Smooth muscle cell (in vitro differentiated cells): ENCODE measurements at regions not wholly inside any gene's neighbourhood (a gene's known extent, or its start where the extent isn't known, plus 50 kb on each side); places are given as distances from the start of the nearest gene placed in this dataset.

Experiments used
- DNase-seq: peaks from one replicate; lab custom pipeline; 2025; ENCODE audit not compliant: unreplicated experiment; lab: John Stamatoyannopoulos, UW
- H2AFZ ChIP-seq: fragments of 200-600 bp; sonication (generic); 2 replicates; pipeline ENCODE4 v1.6.0; 2016; ENCODE audit warnings: antibody characterized with exemption, low read depth, mild to moderate bottlenecking
- H3F3A ChIP-seq: fragments of 200-600 bp; sonication (generic); 2 replicates; pipeline ENCODE4 v1.6.0; 2017; ENCODE audit warnings: antibody characterized with exemption, low read depth
- H3K27ac ChIP-seq: fragments of 200-600 bp; sonication (generic); 2 replicates; pipeline ENCODE4 v1.5.1; 2016; ENCODE audit warnings: low read depth, mild to moderate bottlenecking
- H3K27me3 ChIP-seq: fragments of 200-600 bp; sonication (generic); 2 replicates; pipeline ENCODE4 v1.6.1; 2016; ENCODE audit warnings: low read depth, mild to moderate bottlenecking
- H3K36me3 ChIP-seq: fragments of 200-600 bp; sonication (generic); 2 replicates; pipeline ENCODE4 v1.5.1; 2016; ENCODE audit warnings: low read depth
- H3K4me1 ChIP-seq: fragments of 200-600 bp; sonication (generic); 2 replicates; pipeline ENCODE4 v1.5.1; 2016; ENCODE audit warnings: low read depth
- H3K4me2 ChIP-seq: fragments of 200-600 bp; sonication (generic); 2 replicates; pipeline ENCODE4 v1.6.0; 2016; ENCODE audit warnings: mild to moderate bottlenecking
- H3K4me3 ChIP-seq: fragments of 200-600 bp; sonication (generic); 2 replicates; pipeline ENCODE4 v1.5.1; 2016; ENCODE audit warnings: mild to moderate bottlenecking
- H3K79me2 ChIP-seq: fragments of 200-600 bp; sonication (generic); 2 replicates; pipeline ENCODE4 v1.6.0; 2016; ENCODE audit warnings: low read depth, mild to moderate bottlenecking
- H3K9ac ChIP-seq: fragments of 200-600 bp; sonication (generic); 2 replicates; pipeline ENCODE4 v1.6.0; 2016; ENCODE audit warnings: low read depth
- H3K9me3 ChIP-seq: fragments of 200-600 bp; sonication (generic); replicated peaks from 2 replicates; pipeline ENCODE4 v1.5.1; 2016; ENCODE audit warnings: low read depth
- H4K20me1 ChIP-seq: fragments of 200-600 bp; sonication (generic); 2 replicates; pipeline ENCODE4 v1.6.0; 2016; ENCODE audit warnings: low read depth
- TF ChIP-seq, protein P1 (sequence below): fragments of 200-600 bp; sonication (generic); IDR thresholded peaks from 2 replicates; pipeline ENCODE4 v1.5.1; 2017; ENCODE audit warnings: borderline replicate concordance, mild to moderate bottlenecking, antibody characterized with exemption; ENCODE audit not compliant: insufficient read depth, poor library complexity, severe bottlenecking

DNA sequence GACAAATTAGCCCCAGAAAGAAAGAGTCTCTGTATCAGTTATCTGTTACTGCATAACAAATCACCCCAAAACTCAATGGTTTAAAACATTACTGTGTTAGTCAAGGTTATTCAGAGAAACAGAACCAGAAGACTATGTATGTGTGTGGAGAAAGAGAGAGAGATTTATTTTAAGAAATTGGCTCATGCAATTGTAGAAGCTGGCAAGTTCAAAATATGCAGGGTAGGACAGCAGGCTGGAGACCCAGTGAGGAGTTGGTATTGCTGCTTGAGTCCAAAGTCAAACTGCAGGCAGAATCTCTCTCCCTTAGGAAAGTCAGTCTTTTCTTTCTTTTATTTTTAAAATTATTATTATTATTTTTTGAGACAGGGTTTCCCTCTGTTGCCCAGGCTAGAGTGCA is 50.2 kb upstream of the TNR start:
- Histone ChIP-seq H3K4me1 (no peaks in the 10 kb centered on the region), H2AFZ (no peak overlapping the region), H3K36me3 (no peaks in the 10 kb centered on the region), H4K20me1 (no peaks in the 10 kb centered on the region), H3K9me3 (no peaks in the 10 kb centered on the region), H3K79me2 (no peaks in the 10 kb centered on the region), H3F3A (no peaks in the 10 kb centered on the region), H3K4me3 (no peak overlapping the region), H3K4me2 (no peak overlapping the region), H3K27me3 (peaks cover 47% of the 10 kb centered on the region), H3K9ac (no peak overlapping the region), H3K27ac (no peak overlapping the region)
- DNase-seq: no peak
- TF ChIP-seq, protein P1, sequence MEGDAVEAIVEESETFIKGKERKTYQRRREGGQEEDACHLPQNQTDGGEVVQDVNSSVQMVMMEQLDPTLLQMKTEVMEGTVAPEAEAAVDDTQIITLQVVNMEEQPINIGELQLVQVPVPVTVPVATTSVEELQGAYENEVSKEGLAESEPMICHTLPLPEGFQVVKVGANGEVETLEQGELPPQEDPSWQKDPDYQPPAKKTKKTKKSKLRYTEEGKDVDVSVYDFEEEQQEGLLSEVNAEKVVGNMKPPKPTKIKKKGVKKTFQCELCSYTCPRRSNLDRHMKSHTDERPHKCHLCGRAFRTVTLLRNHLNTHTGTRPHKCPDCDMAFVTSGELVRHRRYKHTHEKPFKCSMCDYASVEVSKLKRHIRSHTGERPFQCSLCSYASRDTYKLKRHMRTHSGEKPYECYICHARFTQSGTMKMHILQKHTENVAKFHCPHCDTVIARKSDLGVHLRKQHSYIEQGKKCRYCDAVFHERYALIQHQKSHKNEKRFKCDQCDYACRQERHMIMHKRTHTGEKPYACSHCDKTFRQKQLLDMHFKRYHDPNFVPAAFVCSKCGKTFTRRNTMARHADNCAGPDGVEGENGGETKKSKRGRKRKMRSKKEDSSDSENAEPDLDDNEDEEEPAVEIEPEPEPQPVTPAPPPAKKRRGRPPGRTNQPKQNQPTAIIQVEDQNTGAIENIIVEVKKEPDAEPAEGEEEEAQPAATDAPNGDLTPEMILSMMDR: no peak
